ENCODE measurements at regions not wholly inside any gene's neighbourhood (a gene's known extent, or its start where the extent isn't known, plus 50 kb on each side); places are given as distances from the start of the nearest gene placed in this dataset.

GRCh38 chr12:107521826-107522355 lies 163.7 kb upstream of the PWP1 start:
- Mint-ChIP-seq H3K27me3 (ENCODE audit: low read depth) (peaks cover 2% of the 10 kb centered on the region), H3K9me3 (peaks cover 3 to 4% of the 10 kb centered on the region in 2 experiments; a peak in 3 of 5 replicates), H3K4me1 (peaks cover 0 to 2% of the 10 kb centered on the region in 2 experiments; a peak in 1 of 4 replicates), H3K27ac (no peak overlapping the region), H3K36me3 (ENCODE audit: insufficient read depth in 1 of 3, low read depth in 3 of 3) (no peaks in the 10 kb centered on the region), H3K4me3 (no peak overlapping the region; a peak in 1 of 5 replicates)
- no peaks in the 10 kb centered on the region for H3K4me1 ChIP-seq (ENCODE audit: insufficient read depth, low read length)
- WGBS (ENCODE audit: extremely low coverage, insufficient read length, low lambda C conversion rate), result no CpG with 5 or more reads among the region's 3 CpGs
- no peak overlapping the region for H4K5ac ChIP-seq (ENCODE audit: insufficient read length, low read depth, low read length)
- no peak overlapping the region for H3K9ac ChIP-seq (ENCODE audit: extremely low read depth, insufficient read length, low read length)
- no peak overlapping the region for H2AFZ ChIP-seq (ENCODE audit: low read length)
- no peak overlapping the region for H3K56ac ChIP-seq (ENCODE audit: insufficient read length, low read depth, low read length)
- TF ChIP-seq CTCF (conservative IDR thresholded peaks at IDR 0.05), result no peak
- no peaks in the 10 kb centered on the region for H4K20me1 ChIP-seq (ENCODE audit: control insufficient read depth, insufficient read depth, insufficient read length)
- H3K23me2 ChIP-seq (ENCODE audit: insufficient read length, low read depth, low read length, poor library complexity, severe bottlenecking), result no peaks in the 10 kb centered on the region
- no peak overlapping the region for H3K4ac ChIP-seq (ENCODE audit: low read depth, low read length)
- H3T11ph ChIP-seq (ENCODE audit: low read length), result no peak overlapping the region
- H2BK20ac ChIP-seq (ENCODE audit: low read depth, low read length, poor library complexity, severe bottlenecking), result no peak overlapping the region
- no peak for DNase-seq
- H2BK15ac ChIP-seq (ENCODE audit: low read depth, low read length), result no peak overlapping the region
- no peak overlapping the region for H2BK120ac ChIP-seq (ENCODE audit: low read depth, low read length, poor library complexity, severe bottlenecking)
- no peaks in the 10 kb centered on the region for H3K79me2 ChIP-seq (ENCODE audit: insufficient read depth, low read length)
- no peak overlapping the region for H2BK12ac ChIP-seq (ENCODE audit: insufficient read length, low read depth, low read length)
- H3K27ac ChIP-seq (ENCODE audit: insufficient read length, low read depth, low read length), result no peak overlapping the region
- no peak overlapping the region for H3K4me2 ChIP-seq (ENCODE audit: insufficient read depth, insufficient read length, low read length)
- no peak overlapping the region for H3K14ac ChIP-seq (ENCODE audit: insufficient read depth, low read length)
- H3K18ac ChIP-seq (ENCODE audit: insufficient read length, low read depth, low read length), result no peak overlapping the region
- H2AK5ac ChIP-seq (ENCODE audit: insufficient read length, low read length), result no peak overlapping the region
- no peak overlapping the region for H2BK5ac ChIP-seq (ENCODE audit: insufficient read length, low read length)
- H3K23ac ChIP-seq (ENCODE audit: insufficient read length, low read depth, low read length), result no peak overlapping the region
- H3K9me3 ChIP-seq (ENCODE audit: control insufficient read depth, low read depth, low read length), result no peaks in the 10 kb centered on the region
- H4K91ac ChIP-seq (ENCODE audit: insufficient read length, low read depth, low read length), result no peak overlapping the region
- no peaks in the 10 kb centered on the region for H3K27me3 ChIP-seq (ENCODE audit: insufficient read depth, low read length)
- no peak overlapping the region for H4K8ac ChIP-seq (replicated peaks; ENCODE audit: insufficient read length, low read depth, low read length)
- H3K79me1 ChIP-seq (ENCODE audit: insufficient read depth, low read depth, low read length, poor library complexity, severe bottlenecking), result no peaks in the 10 kb centered on the region

Measured in H9 (cell line).